Panc1 (cell line): ENCODE measurements at regions not wholly inside any gene's neighbourhood (a gene's known extent, or its start where the extent isn't known, plus 50 kb on each side); places are given as distances from the start of the nearest gene placed in this dataset.

Source experiments
- ATAC-seq: fragments of 200-7000 bp; cut with Tn5 transposase; 2 replicates; pipeline ENCODE4 v1.9.1; 2020; ENCODE audit warnings: mild to moderate bottlenecking, moderate library complexity
- BruUV-seq: library from RNA; stranded (reverse); fragments of 400-500 nt; replicated peaks from 2 replicates; lab custom pipeline; 2021; lab: Mats Ljungman, UMichigan
- CTCF ChIA-PET: fragments of 300-600 bp; sonication (Branson Sonifier 250); formaldehyde crosslinking; loops from one replicate; lab custom pipeline; 2022; ENCODE audit warnings: antibody characterized with exemption; lab: Charles Lee
- POLR2A ChIA-PET: fragments of 300-600 bp; sonication (Branson Sonifier 250); formaldehyde crosslinking; loops from one replicate; lab custom pipeline; 2022; ENCODE audit warnings: antibody characterized with exemption; lab: Charles Lee
- DNase-seq: peaks from one replicate; pipeline ENCODE4 v3.0.0-alpha.2; 2010; ENCODE audit warnings: low read depth, low spot score
- H3K27ac ChIP-seq: 2 replicates; pipeline ENCODE4 v1.5.1; 2011; ENCODE audit warnings: mild to moderate bottlenecking, low read length, inconsistent platforms
- H3K27me3 ChIP-seq: fragments of 200-500 bp; sonication (Bioruptor generic); 2 replicates; pipeline ENCODE4 v1.6.0; 2014; ENCODE audit warnings: low read length, inconsistent platforms; ENCODE audit not compliant: control insufficient read depth, insufficient read depth
- H3K36me3 ChIP-seq: fragments of 200-500 bp; sonication (Bioruptor generic); 2 replicates; pipeline ENCODE4 v1.5.1; 2014; ENCODE audit warnings: inconsistent platforms, mild to moderate bottlenecking, low read length, moderate library complexity; ENCODE audit not compliant: control insufficient read depth, insufficient read depth
- H3K4me1 ChIP-seq: 2 replicates; pipeline ENCODE4 v1.5.1; 2011; ENCODE audit warnings: inconsistent platforms, mild to moderate bottlenecking, low read length, moderate library complexity; ENCODE audit not compliant: control insufficient read depth, insufficient read depth
- H3K4me3 ChIP-seq, 2 experiments: 2 replicates each; pipeline ENCODE4 v1.5.1; 2011 to 2012; ENCODE audit warnings: low read depth in 2 of 2, low read length in 2 of 2, mild to moderate bottlenecking in 2 of 2, inconsistent platforms in 1 of 2, moderate library complexity in 1 of 2
- H3K9me3 ChIP-seq: fragments of 200-500 bp; sonication (Bioruptor generic); 2 replicates; pipeline ENCODE4 v1.5.1; 2014; ENCODE audit warnings: low read depth, mild to moderate bottlenecking, inconsistent platforms, low read length, moderate library complexity; ENCODE audit not compliant: control insufficient read depth, insufficient read depth
- POLR2AphosphoS5 ChIP-seq: IDR thresholded peaks from 2 replicates; pipeline ENCODE4 v1.6.1; 2012; ENCODE audit warnings: mild to moderate bottlenecking, low read depth, low read length, moderate library complexity
- SIN3A ChIP-seq: IDR thresholded peaks from 2 replicates; pipeline ENCODE4 v1.6.1; 2012; ENCODE audit warnings: low read depth, mild to moderate bottlenecking, low read length, moderate library complexity, borderline replicate concordance; ENCODE audit not compliant: insufficient read depth
- TCF7L2 ChIP-seq: IDR thresholded peaks from 2 replicates; pipeline ENCODE4 v1.6.1; 2011; ENCODE audit warnings: mild to moderate bottlenecking, low read depth, low read length, inconsistent platforms
- in situ Hi-C: cut with HindIII; loops from 2 replicates; pipeline ENCODE4 v1.10.0; 2016; ENCODE audit warnings: low sequenced_read_pairs, low pct_unique_long_range_greater_than_20kb
- intact Hi-C: fragments of 100-400 bp; cut with micrococcal nuclease; formaldehyde crosslinking; loops from one replicate; pipeline ENCODE4 v1.10.0; 2022; ENCODE audit not compliant: unreplicated experiment
- TF ChIP-seq, protein P1 (sequence below), 2 experiments: IDR thresholded peaks; 2 replicates each; pipeline ENCODE4 v1.6.1; 2011 to 2012; ENCODE audit warnings: low read depth in 2 of 2, control low read depth in 1 of 2, low read length in 1 of 2, mild to moderate bottlenecking in 1 of 2, moderate library complexity in 1 of 2; ENCODE audit not compliant: insufficient read depth in 1 of 2
- TF ChIP-seq, protein P2 (sequence below): fragments of 450-650 bp; IDR thresholded peaks from 2 replicates; pipeline ENCODE4 v1.5.1; 2017; ENCODE audit warnings: mild to moderate bottlenecking

GRCh38 chr3:17908399-17909191 lies 166.2 kb upstream of the TBC1D5 start:
- DNase-seq (no peak), ATAC-seq (no peak)
- Histone ChIP-seq H3K4me3 (no peak overlapping the region), H3K36me3 (no peaks in the 10 kb centered on the region), H3K4me1 (no peaks in the 10 kb centered on the region), H3K27me3 (no peaks in the 10 kb centered on the region), H3K9me3 (no peaks in the 10 kb centered on the region), H3K27ac (no peak overlapping the region)
- POLR2A ChIA-PET: no interaction called here
- intact Hi-C loops: no loop called here
- in situ Hi-C loops: no loop called here
- no TSS peak for BruUV-seq
- CTCF ChIA-PET: no interaction called here
- TF ChIP-seq, protein P1, sequence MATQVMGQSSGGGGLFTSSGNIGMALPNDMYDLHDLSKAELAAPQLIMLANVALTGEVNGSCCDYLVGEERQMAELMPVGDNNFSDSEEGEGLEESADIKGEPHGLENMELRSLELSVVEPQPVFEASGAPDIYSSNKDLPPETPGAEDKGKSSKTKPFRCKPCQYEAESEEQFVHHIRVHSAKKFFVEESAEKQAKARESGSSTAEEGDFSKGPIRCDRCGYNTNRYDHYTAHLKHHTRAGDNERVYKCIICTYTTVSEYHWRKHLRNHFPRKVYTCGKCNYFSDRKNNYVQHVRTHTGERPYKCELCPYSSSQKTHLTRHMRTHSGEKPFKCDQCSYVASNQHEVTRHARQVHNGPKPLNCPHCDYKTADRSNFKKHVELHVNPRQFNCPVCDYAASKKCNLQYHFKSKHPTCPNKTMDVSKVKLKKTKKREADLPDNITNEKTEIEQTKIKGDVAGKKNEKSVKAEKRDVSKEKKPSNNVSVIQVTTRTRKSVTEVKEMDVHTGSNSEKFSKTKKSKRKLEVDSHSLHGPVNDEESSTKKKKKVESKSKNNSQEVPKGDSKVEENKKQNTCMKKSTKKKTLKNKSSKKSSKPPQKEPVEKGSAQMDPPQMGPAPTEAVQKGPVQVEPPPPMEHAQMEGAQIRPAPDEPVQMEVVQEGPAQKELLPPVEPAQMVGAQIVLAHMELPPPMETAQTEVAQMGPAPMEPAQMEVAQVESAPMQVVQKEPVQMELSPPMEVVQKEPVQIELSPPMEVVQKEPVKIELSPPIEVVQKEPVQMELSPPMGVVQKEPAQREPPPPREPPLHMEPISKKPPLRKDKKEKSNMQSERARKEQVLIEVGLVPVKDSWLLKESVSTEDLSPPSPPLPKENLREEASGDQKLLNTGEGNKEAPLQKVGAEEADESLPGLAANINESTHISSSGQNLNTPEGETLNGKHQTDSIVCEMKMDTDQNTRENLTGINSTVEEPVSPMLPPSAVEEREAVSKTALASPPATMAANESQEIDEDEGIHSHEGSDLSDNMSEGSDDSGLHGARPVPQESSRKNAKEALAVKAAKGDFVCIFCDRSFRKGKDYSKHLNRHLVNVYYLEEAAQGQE (IDR thresholded peaks at IDR 0.05; ENCODE audit: insufficient read depth in 1 of 2, low read depth in 2 of 2, low read length in 1 of 2): no peak
- TF ChIP-seq, protein P2, sequence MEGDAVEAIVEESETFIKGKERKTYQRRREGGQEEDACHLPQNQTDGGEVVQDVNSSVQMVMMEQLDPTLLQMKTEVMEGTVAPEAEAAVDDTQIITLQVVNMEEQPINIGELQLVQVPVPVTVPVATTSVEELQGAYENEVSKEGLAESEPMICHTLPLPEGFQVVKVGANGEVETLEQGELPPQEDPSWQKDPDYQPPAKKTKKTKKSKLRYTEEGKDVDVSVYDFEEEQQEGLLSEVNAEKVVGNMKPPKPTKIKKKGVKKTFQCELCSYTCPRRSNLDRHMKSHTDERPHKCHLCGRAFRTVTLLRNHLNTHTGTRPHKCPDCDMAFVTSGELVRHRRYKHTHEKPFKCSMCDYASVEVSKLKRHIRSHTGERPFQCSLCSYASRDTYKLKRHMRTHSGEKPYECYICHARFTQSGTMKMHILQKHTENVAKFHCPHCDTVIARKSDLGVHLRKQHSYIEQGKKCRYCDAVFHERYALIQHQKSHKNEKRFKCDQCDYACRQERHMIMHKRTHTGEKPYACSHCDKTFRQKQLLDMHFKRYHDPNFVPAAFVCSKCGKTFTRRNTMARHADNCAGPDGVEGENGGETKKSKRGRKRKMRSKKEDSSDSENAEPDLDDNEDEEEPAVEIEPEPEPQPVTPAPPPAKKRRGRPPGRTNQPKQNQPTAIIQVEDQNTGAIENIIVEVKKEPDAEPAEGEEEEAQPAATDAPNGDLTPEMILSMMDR: no peak
- TF ChIP-seq POLR2AphosphoS5 (no peak), SIN3A (no peak), TCF7L2 (no peak)

DNA sequence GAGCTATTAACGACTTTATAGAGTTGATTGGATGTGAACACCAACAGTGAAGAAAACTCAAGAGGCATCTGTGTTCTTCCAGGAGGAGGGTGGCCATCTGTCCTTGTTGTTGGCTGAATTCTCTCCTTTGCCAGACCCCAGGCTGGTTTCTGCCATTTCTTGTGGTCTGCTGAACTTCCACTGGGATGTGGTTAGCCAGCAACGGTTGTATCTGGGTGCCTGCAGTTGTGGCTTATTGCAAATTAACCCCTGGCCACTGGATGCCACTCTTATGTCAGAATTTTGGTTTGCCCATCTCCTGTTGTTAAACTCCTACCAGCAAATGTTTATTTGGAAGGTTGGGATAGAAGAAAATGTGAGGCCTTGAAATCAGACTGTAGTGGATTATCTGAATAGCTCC lies 163.6 kb upstream of the TBC1D5 start:
- TF ChIP-seq, protein P1 (IDR thresholded peaks at IDR 0.05; ENCODE audit: insufficient read depth in 1 of 2, low read depth in 2 of 2, low read length in 1 of 2): no peak
- TF ChIP-seq, protein P2: no peak
- TF ChIP-seq SIN3A: no peak
- no peak for TF ChIP-seq TCF7L2
- no peak for TF ChIP-seq POLR2AphosphoS5
- no peaks in the 10 kb centered on the region for H3K9me3 ChIP-seq
- H3K36me3 ChIP-seq: no peaks in the 10 kb centered on the region
- ChIA-PET CTCF (no interaction called here), POLR2A (no interaction called here)
- DNase-seq: no peak
- H3K27ac ChIP-seq: no peak overlapping the region
- in situ Hi-C loops: no loop called here
- ATAC-seq: no peak
- H3K4me1 ChIP-seq: no peaks in the 10 kb centered on the region
- no peak overlapping the region for H3K4me3 ChIP-seq
- H3K27me3 ChIP-seq: no peaks in the 10 kb centered on the region
- intact Hi-C loops: no loop called here
- no TSS peak for BruUV-seq
